ENCODE measurements at regions not wholly inside any gene's neighbourhood (a gene's known extent, or its start where the extent isn't known, plus 50 kb on each side); places are given as distances from the start of the nearest gene placed in this dataset.

DNA sequence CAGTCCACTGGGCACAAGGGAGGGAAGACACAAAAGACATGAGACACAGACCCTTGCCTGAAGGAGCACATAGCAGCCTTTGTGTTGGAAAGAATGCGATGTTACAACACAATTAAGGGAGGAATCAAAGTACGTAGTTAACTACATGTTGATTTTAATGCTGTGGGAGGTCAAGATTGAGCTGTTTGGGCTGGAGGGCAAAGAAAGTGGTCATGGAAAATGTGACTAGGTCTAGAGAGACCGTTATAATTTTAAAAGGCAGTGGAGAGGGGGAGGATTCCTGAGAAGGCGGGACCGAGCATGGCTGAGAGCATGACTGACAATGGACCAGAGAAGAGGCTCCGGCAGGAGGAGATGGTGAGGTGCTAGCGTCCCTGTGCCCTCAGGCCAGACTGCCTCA, 111.8 kb upstream of the ATP1A1 start (continued):
- TF ChIP-seq SMC3 (IDR thresholded peaks at IDR 0.05): no peak
- TF ChIP-seq TP53 (CRISPR knock-in tag; IDR thresholded peaks at IDR 0.05): no peak
- TF ChIP-seq, protein P1, sequence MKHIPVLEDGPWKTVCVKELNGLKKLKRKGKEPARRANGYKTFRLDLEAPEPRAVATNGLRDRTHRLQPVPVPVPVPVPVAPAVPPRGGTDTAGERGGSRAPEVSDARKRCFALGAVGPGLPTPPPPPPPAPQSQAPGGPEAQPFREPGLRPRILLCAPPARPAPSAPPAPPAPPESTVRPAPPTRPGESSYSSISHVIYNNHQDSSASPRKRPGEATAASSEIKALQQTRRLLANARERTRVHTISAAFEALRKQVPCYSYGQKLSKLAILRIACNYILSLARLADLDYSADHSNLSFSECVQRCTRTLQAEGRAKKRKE (CRISPR knock-in tag; IDR thresholded peaks at IDR 0.05; ENCODE audit: low read depth): no peak
- TF ChIP-seq NPAS2 (CRISPR knock-in tag; IDR thresholded peaks at IDR 0.05; ENCODE audit: borderline replicate concordance): no peak
- TF ChIP-seq EHMT2 (IDR thresholded peaks at IDR 0.05; ENCODE audit: low read depth): no peak
- no peak for TF ChIP-seq JUNB (IDR thresholded peaks at IDR 0.05)
- TF ChIP-seq HOXB5 (CRISPR knock-in tag; IDR thresholded peaks at IDR 0.05): no peak
- TF ChIP-seq ZC3H11A (IDR thresholded peaks at IDR 0.05): no peak

DNA sequence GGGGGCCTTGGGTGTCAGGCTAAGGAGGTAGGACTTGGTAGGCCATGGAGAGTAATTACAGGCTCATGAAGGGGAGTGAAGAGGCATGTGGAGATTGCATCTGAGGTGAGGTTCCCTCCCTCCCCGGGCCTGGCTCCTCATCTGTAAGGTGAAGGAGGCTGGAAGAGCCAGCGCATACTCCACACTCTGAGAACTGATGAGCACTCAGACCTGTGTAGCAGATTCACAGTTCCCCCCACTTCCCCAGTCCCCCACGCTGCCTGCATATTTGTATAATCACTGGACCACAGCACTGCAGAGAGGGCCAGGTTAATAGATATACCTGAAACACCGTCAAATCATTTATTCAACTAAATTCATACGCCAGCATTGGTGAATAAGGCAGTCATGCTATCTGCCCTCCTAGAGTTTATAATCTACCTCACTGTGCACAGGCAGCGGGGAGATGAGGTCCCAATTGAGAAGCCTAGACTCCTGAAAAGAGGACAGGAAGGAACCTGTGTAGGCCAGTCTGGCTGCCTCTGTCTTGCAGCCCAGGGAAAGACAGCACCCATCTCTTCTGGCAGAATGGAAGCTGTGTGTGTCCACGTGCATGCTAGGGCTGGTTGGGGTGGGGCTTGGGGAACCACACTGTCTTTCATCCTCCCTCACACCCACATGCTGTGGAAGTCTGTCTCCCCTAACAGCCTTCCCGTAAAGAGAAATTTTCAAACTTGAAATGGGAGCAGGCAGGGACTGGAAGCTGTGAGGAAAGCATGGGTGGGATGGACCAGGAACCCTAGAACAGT, 110.6 kb upstream of the ATP1A1 start:
- DNase-seq (ENCODE audit: low read depth in 1 of 2, low spot score in 1 of 2) (no peak), FAIRE-seq (no peak), ATAC-seq (no peak)
- no peaks in the 10 kb centered on the region for H3K4me1 ChIP-seq
- no peaks in the 10 kb centered on the region for H3K9me3 ChIP-seq
- WGBS (ENCODE audit: missing lambda C conversion rate): 31% methylated on average over 7 of the region's 8 CpGs
- TF ChIP-seq HEYL (CRISPR knock-in tag; IDR thresholded peaks at IDR 0.05): no peak
- no peak for TF ChIP-seq RARB (CRISPR knock-in tag; IDR thresholded peaks at IDR 0.05)
- TF ChIP-seq FOSL2 (IDR thresholded peaks at IDR 0.05): no peak
- no peak for TF ChIP-seq FOSL2 (CRISPR knock-in tag; IDR thresholded peaks at IDR 0.05)
- TF ChIP-seq SREBF2 (IDR thresholded peaks at IDR 0.05): no peak
- no peak for TF ChIP-seq HDAC2 (IDR thresholded peaks at IDR 0.05)
- TF ChIP-seq EHF (CRISPR knock-in tag; IDR thresholded peaks at IDR 0.05): no peak
- ChIA-PET POLR2A (no interaction called here), CTCF (no interaction called here)
- no peak overlapping the region for H3K4me2 ChIP-seq
- no peak overlapping the region for H3K4me3 ChIP-seq
- H3K27ac ChIP-seq: no peak overlapping the region

DNA sequence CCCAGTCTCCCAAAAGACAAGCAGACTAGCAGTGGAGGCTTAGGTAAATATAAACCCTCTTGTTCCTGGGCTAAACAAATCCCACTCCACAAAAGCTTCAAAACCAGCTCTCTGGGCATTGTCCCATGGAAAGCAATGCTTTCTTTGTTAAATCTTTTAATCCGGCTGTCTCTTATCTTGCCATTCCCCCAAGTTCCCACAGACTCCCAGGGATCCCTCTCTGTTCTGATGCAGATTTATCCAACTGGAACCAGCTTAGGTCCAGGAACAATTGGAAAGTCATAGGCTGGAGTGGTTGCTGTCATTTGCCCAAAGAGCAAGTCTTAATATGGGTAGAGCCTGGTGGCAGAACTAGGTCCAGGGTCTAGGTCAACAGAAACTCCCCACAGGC, 110.1 kb upstream of the ATP1A1 start:
- ChIA-PET POLR2A (no interaction called here), CTCF (no interaction called here)
- Histone ChIP-seq H3K9me3 (no peaks in the 10 kb centered on the region), H3K4me2 (no peak overlapping the region), H3K4me3 (no peak overlapping the region), H3K4me1 (no peaks in the 10 kb centered on the region; the same call in 2 of the 3 replicates), H3K27ac (no peak overlapping the region)
- FAIRE-seq (no peak), ATAC-seq (no peak), DNase-seq (ENCODE audit: low read depth in 1 of 2, low spot score in 1 of 2) (no peak)
- 93% methylated on average over 1 of the region's 1 CpG for WGBS (ENCODE audit: missing lambda C conversion rate)
- TF ChIP-seq NFE2L2 (conservative IDR thresholded peaks at IDR 0.05; ENCODE audit: low read length) (no peak), BHLHE40 (IDR thresholded peaks at IDR 0.05; ENCODE audit: low read depth, low read length) (no peak)

DNA sequence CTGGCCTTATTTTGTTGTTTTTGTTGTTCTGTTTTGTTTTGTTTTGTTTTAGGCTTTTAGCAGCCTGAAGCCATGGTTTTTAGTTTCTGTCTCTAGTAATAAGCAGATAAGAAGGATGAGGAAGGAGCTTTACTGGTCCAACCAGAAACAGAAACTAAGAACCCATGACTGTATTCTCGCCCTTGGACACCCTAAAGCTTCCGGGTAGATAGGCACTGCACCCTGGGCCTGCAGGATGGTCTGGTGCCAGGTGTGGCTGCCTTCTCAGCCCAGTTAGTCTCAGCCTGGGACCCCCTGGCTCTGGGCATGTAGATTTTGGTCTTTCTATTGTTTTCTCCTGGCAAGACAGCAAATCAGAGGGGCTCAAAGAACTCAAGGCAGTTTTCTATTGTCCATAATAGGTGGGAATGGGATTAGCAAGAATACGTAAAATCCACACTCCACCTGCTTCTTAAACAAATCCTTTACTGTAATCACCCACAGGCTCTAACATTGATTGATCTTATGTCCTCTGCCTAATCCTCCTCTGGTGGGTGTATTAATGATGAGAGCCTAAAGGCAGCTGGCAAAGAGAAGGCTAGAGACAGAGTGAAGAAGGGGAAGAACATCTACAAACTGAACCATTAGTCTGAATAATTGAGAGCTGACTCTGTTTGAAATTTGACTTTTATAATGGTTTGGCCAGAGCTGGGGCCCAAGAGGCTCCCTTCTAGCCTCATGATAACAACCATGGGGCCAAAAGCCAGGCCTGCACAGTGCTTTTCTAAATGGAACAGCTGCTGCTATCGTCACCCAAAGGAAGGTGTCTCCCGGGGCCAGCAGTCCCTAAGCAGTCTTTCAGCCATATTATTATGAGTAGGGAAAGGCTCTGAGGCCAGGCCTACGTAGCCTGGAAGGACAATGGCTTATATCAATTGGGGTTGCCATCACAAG, 106.8 kb upstream of the ATP1A1 start:
- ATAC-seq: no peak
- Histone ChIP-seq H3K4me2 (no peak overlapping the region), H3K9me3 (no peaks in the 10 kb centered on the region), H3K4me1 (peaks cover 5% of the 10 kb centered on the region; the same call in 2 of the 3 replicates), H3K27ac (no peak overlapping the region), H3K4me3 (no peak overlapping the region)
- DNase-seq (ENCODE audit: low read depth in 1 of 2, low spot score in 1 of 2): no peak
- no peak for FAIRE-seq
- ChIA-PET POLR2A (no interaction called here), CTCF (no interaction called here)
- 64% methylated on average over 6 of the region's 6 CpGs for WGBS (ENCODE audit: missing lambda C conversion rate)
- TF ChIP-seq MAFK (IDR thresholded peaks at IDR 0.05; ENCODE audit: partially characterized antibody) (no peak), CHD2 (IDR thresholded peaks at IDR 0.05; ENCODE audit: low read length, partially characterized antibody) (no peak), POLR2A (IDR thresholded peaks at IDR 0.05; ENCODE audit: low read length) (no peak), ZC3H11A (IDR thresholded peaks at IDR 0.05) (no peak), CBX2 (IDR thresholded peaks at IDR 0.05; ENCODE audit: borderline replicate concordance, low read depth) (no peak), TFCP2L1 (CRISPR knock-in tag; IDR thresholded peaks at IDR 0.05) (no peak)
- TF ChIP-seq, protein P2, sequence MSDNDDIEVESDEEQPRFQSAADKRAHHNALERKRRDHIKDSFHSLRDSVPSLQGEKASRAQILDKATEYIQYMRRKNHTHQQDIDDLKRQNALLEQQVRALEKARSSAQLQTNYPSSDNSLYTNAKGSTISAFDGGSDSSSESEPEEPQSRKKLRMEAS (IDR thresholded peaks at IDR 0.05): no peak
- TF ChIP-seq, protein P3, sequence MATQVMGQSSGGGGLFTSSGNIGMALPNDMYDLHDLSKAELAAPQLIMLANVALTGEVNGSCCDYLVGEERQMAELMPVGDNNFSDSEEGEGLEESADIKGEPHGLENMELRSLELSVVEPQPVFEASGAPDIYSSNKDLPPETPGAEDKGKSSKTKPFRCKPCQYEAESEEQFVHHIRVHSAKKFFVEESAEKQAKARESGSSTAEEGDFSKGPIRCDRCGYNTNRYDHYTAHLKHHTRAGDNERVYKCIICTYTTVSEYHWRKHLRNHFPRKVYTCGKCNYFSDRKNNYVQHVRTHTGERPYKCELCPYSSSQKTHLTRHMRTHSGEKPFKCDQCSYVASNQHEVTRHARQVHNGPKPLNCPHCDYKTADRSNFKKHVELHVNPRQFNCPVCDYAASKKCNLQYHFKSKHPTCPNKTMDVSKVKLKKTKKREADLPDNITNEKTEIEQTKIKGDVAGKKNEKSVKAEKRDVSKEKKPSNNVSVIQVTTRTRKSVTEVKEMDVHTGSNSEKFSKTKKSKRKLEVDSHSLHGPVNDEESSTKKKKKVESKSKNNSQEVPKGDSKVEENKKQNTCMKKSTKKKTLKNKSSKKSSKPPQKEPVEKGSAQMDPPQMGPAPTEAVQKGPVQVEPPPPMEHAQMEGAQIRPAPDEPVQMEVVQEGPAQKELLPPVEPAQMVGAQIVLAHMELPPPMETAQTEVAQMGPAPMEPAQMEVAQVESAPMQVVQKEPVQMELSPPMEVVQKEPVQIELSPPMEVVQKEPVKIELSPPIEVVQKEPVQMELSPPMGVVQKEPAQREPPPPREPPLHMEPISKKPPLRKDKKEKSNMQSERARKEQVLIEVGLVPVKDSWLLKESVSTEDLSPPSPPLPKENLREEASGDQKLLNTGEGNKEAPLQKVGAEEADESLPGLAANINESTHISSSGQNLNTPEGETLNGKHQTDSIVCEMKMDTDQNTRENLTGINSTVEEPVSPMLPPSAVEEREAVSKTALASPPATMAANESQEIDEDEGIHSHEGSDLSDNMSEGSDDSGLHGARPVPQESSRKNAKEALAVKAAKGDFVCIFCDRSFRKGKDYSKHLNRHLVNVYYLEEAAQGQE (IDR thresholded peaks at IDR 0.05): no peak
- TF ChIP-seq, protein P4, sequence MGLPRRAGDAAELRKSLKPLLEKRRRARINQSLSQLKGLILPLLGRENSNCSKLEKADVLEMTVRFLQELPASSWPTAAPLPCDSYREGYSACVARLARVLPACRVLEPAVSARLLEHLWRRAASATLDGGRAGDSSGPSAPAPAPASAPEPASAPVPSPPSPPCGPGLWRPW (IDR thresholded peaks at IDR 0.05): no peak
